Fibroblast of lung (primary cell): ENCODE measurements at regions not wholly inside any gene's neighbourhood (a gene's known extent, or its start where the extent isn't known, plus 50 kb on each side); places are given as distances from the start of the nearest gene placed in this dataset.

ENCODE experiments used
- DNase-seq, 2 donors: peaks; one replicate each; pipeline versions ENCODE4 v3.0.0 to v3.0.0-alpha.2; 2010; ENCODE audit warnings: low read depth in 2 of 2
- H2AFZ ChIP-seq: 2 replicates; pipeline ENCODE4 v1.5.1; 2012; ENCODE audit warnings: low read length, control low read depth, inconsistent platforms
- H3K27ac ChIP-seq: 2 replicates; pipeline ENCODE4 v1.5.1; 2011; ENCODE audit warnings: low read length, control low read depth; ENCODE audit not compliant: insufficient read depth
- H3K27me3 ChIP-seq: 2 replicates; pipeline ENCODE4 v1.5.1; 2011; ENCODE audit warnings: mild to moderate bottlenecking, low read length; ENCODE audit not compliant: control insufficient read depth, insufficient read depth
- H3K36me3 ChIP-seq: 2 replicates; pipeline ENCODE4 v1.5.1; 2011; ENCODE audit warnings: low read length; ENCODE audit not compliant: control insufficient read depth, insufficient read depth
- H3K4me1 ChIP-seq: 2 replicates; pipeline ENCODE4 v1.5.1; 2011; ENCODE audit warnings: low read length; ENCODE audit not compliant: control insufficient read depth, insufficient read depth; ENCODE audit errors: extremely low read depth
- H3K4me2 ChIP-seq: 2 replicates; pipeline ENCODE4 v1.5.1; 2011; ENCODE audit warnings: low read length, control low read depth; ENCODE audit not compliant: insufficient read depth; ENCODE audit errors: extremely low read depth
- H3K4me3 ChIP-seq, 4 experiments: fragments of 200-600 bp in 1 of 4; sonication (generic) in 1 of 4; replicated peaks in 1 of 4; 2 replicates each; pipeline ENCODE4 v1.5.1; 2011 to 2016; ENCODE audit warnings: low read length in 4 of 4, low read depth in 3 of 4, mild to moderate bottlenecking in 3 of 4, control low read depth in 2 of 4, inconsistent platforms in 1 of 4, mixed read lengths in 1 of 4; ENCODE audit not compliant: insufficient read depth in 1 of 4; ENCODE audit errors: control extremely low read depth in 1 of 4
- H3K79me2 ChIP-seq: 2 replicates; pipeline ENCODE4 v1.5.1; 2012; ENCODE audit warnings: mild to moderate bottlenecking, low read length, inconsistent platforms; ENCODE audit not compliant: control insufficient read depth, insufficient read depth
- H3K9ac ChIP-seq: 2 replicates; pipeline ENCODE4 v1.5.1; 2011; ENCODE audit warnings: mild to moderate bottlenecking, low read length, control low read depth; ENCODE audit not compliant: insufficient read depth
- H3K9me3 ChIP-seq: 2 replicates; pipeline ENCODE4 v1.5.1; 2012; ENCODE audit warnings: low read depth, low read length; ENCODE audit not compliant: control insufficient read depth, insufficient read depth
- H4K20me1 ChIP-seq: 2 replicates; pipeline ENCODE4 v1.5.1; 2011; ENCODE audit warnings: low read length; ENCODE audit not compliant: control insufficient read depth, insufficient read depth; ENCODE audit errors: extremely low read depth
- CTCF ChIP-seq, 2 donors: IDR thresholded peaks in 1 of 2; conservative IDR thresholded peaks in 1 of 2; 1 replicate in 1 of 2; 2 replicates in 1 of 2; pipeline ENCODE4 v1.5.1; 2011 to 2012; ENCODE audit warnings: low read length in 2 of 2, control low read depth in 1 of 2, inconsistent platforms in 1 of 2, low read depth in 1 of 2, mild to moderate bottlenecking in 1 of 2
- EZH2 ChIP-seq: IDR thresholded peaks from 2 replicates; pipeline ENCODE4 v1.5.1; 2012; ENCODE audit warnings: low read length, control low read depth, mild to moderate bottlenecking; ENCODE audit errors: missing control alignments

- no peak for DNase-seq
- no peak overlapping the region for H3K4me2 ChIP-seq
- no peaks in the 10 kb centered on the region for H3K27me3 ChIP-seq
- no peak overlapping the region for H3K9ac ChIP-seq
- no peaks in the 10 kb centered on the region for H3K79me2 ChIP-seq
- no peaks in the 10 kb centered on the region for H3K4me1 ChIP-seq
- no peaks in the 10 kb centered on the region for H3K36me3 ChIP-seq
- no peak overlapping the region for H3K27ac ChIP-seq
- no peaks in the 10 kb centered on the region for H3K9me3 ChIP-seq
- TF ChIP-seq CTCF (conservative IDR thresholded peaks at IDR 0.05 in 1 of 2, IDR thresholded peaks at IDR 0.05 in 1 of 2; ENCODE audit: low read depth in 1 of 2, low read length in 2 of 2): no peak
- no peak for TF ChIP-seq EZH2
- H3K4me3 ChIP-seq: no peak overlapping the region
- no peak overlapping the region for H2AFZ ChIP-seq
- H4K20me1 ChIP-seq: no peaks in the 10 kb centered on the region
Measured at GRCh38 chr3:6105187-6105586, 755.7 kb upstream of the GRM7 start.

GRCh38 chr3:6108957-6109356 is 752.0 kb upstream of the GRM7 start:
- TF ChIP-seq EZH2 (no peak), CTCF (conservative IDR thresholded peaks at IDR 0.05 in 1 of 2, IDR thresholded peaks at IDR 0.05 in 1 of 2; ENCODE audit: low read depth in 1 of 2, low read length in 2 of 2) (no peak)
- no peaks in the 10 kb centered on the region for H3K4me1 ChIP-seq
- DNase-seq: no peak
- H3K27ac ChIP-seq: no peak overlapping the region
- H3K27me3 ChIP-seq: no peaks in the 10 kb centered on the region
- no peaks in the 10 kb centered on the region for H4K20me1 ChIP-seq
- H2AFZ ChIP-seq: no peak overlapping the region
- no peaks in the 10 kb centered on the region for H3K79me2 ChIP-seq
- H3K4me2 ChIP-seq: no peak overlapping the region
- no peak overlapping the region for H3K9ac ChIP-seq
- no peak overlapping the region for H3K4me3 ChIP-seq
- H3K9me3 ChIP-seq: no peaks in the 10 kb centered on the region
- no peaks in the 10 kb centered on the region for H3K36me3 ChIP-seq

GRCh38 chr3:6110451-6110850 is 750.5 kb upstream of the GRM7 start:
- H2AFZ ChIP-seq: no peak overlapping the region
- no peak overlapping the region for H3K4me2 ChIP-seq
- no peaks in the 10 kb centered on the region for H4K20me1 ChIP-seq
- no peaks in the 10 kb centered on the region for H3K79me2 ChIP-seq
- TF ChIP-seq CTCF (conservative IDR thresholded peaks at IDR 0.05 in 1 of 2, IDR thresholded peaks at IDR 0.05 in 1 of 2; ENCODE audit: low read depth in 1 of 2, low read length in 2 of 2): no peak
- TF ChIP-seq EZH2: no peak
- no peaks in the 10 kb centered on the region for H3K4me1 ChIP-seq
- H3K9me3 ChIP-seq: no peaks in the 10 kb centered on the region
- H3K27me3 ChIP-seq: no peaks in the 10 kb centered on the region
- no peak overlapping the region for H3K4me3 ChIP-seq
- no peak for DNase-seq
- no peaks in the 10 kb centered on the region for H3K36me3 ChIP-seq
- H3K9ac ChIP-seq: no peak overlapping the region
- H3K27ac ChIP-seq: no peak overlapping the region
